IMR-90 (cell line): ENCODE measurements at regions not wholly inside any gene's neighbourhood (a gene's known extent, or its start where the extent isn't known, plus 50 kb on each side); places are given as distances from the start of the nearest gene placed in this dataset.

Experiments used
- ATAC-seq: fragments of 200-7000 bp; cut with Tn5 transposase; 2 replicates; pipeline ENCODE4 v1.9.1; 2020; ENCODE audit warnings: low read depth, mild to moderate bottlenecking, moderate library complexity
- BruUV-seq: library from RNA; stranded (reverse); fragments of 400-500 nt; replicated peaks from 2 replicates; lab custom pipeline; 2021; lab: Mats Ljungman, UMichigan
- CTCF ChIA-PET: fragments of 300-600 bp; formaldehyde crosslinking; extraction: SDS; loops from one replicate; lab custom pipeline; 2021; ENCODE audit warnings: antibody characterized with exemption; lab: Yijun Ruan, JAX
- POLR2A ChIA-PET: fragments of 300-600 bp; sonication (Branson Sonifier 250); formaldehyde crosslinking; loops from one replicate; lab custom pipeline; 2022; ENCODE audit warnings: antibody characterized with exemption; ENCODE audit not compliant: unreplicated experiment; lab: Charles Lee
- DNase-seq: peaks from one replicate; pipeline ENCODE4 v3.0.0; 2013
- H2AFZ ChIP-seq: replicated peaks from 2 replicates; pipeline ENCODE3; 2013; ENCODE audit warnings: low read length, mild to moderate bottlenecking; ENCODE audit not compliant: poor library complexity
- H2AK5ac ChIP-seq: 2 replicates; pipeline ENCODE4 v1.6.1; 2013; ENCODE audit warnings: low read depth, low read length, inconsistent platforms
- H2AK9ac ChIP-seq: replicated peaks from 2 replicates; pipeline ENCODE3; 2013; ENCODE audit warnings: mild to moderate bottlenecking, low read depth, low read length, moderate library complexity; ENCODE audit not compliant: poor library complexity
- H2BK120ac ChIP-seq: 2 replicates; pipeline ENCODE4 v1.6.1; 2013; ENCODE audit warnings: low read depth, low read length, inconsistent platforms
- H2BK15ac ChIP-seq: 3 replicates; pipeline ENCODE4 v1.6.1; 2013; ENCODE audit warnings: low read depth, low read length, inconsistent platforms
- H2BK20ac ChIP-seq: 2 replicates; pipeline ENCODE4 v1.6.1; 2013; ENCODE audit warnings: low read depth, mild to moderate bottlenecking, inconsistent platforms, low read length, moderate library complexity
- H2BK5ac ChIP-seq: 2 replicates; pipeline ENCODE4 v1.6.1; 2013; ENCODE audit warnings: mild to moderate bottlenecking, low read depth, low read length, inconsistent platforms; ENCODE audit not compliant: poor library complexity, severe bottlenecking
- H3K14ac ChIP-seq: replicated peaks from 2 replicates; pipeline ENCODE4 v1.6.1; 2013; ENCODE audit warnings: low read depth, low read length, inconsistent platforms
- H3K18ac ChIP-seq: 2 replicates; pipeline ENCODE4 v1.6.1; 2013; ENCODE audit warnings: low read depth, low read length, control low read depth
- H3K23ac ChIP-seq: 2 replicates; pipeline ENCODE4 v1.6.1; 2013; ENCODE audit warnings: low read depth, low read length, inconsistent platforms
- H3K27ac ChIP-seq: 2 replicates; pipeline ENCODE4 v1.5.1; 2013; ENCODE audit warnings: mild to moderate bottlenecking, control low read depth, low read length; ENCODE audit not compliant: insufficient read depth
- H3K27me3 ChIP-seq: 2 replicates; pipeline ENCODE4 v1.6.1; 2013; ENCODE audit warnings: low read length; ENCODE audit not compliant: control insufficient read depth, insufficient read depth
- H3K36me3 ChIP-seq: 2 replicates; pipeline ENCODE4 v1.6.1; 2013; ENCODE audit warnings: low read length, mixed read lengths; ENCODE audit not compliant: control insufficient read depth, insufficient read depth
- H3K4ac ChIP-seq: 2 replicates; pipeline ENCODE4 v1.6.1; 2013; ENCODE audit warnings: low read depth, low read length, inconsistent platforms
- H3K4me1 ChIP-seq: 2 replicates; pipeline ENCODE4 v1.6.1; 2013; ENCODE audit warnings: low read length, mixed read lengths; ENCODE audit not compliant: control insufficient read depth, insufficient read depth
- H3K4me2 ChIP-seq: 2 replicates; pipeline ENCODE4 v1.6.1; 2013; ENCODE audit warnings: low read depth, mild to moderate bottlenecking, control low read depth, low read length, moderate library complexity
- H3K4me3 ChIP-seq: 2 replicates; pipeline ENCODE4 v1.5.1; 2013; ENCODE audit warnings: low read depth, mild to moderate bottlenecking, control low read depth, low read length, moderate library complexity; ENCODE audit not compliant: insufficient read depth
- H3K56ac ChIP-seq: 2 replicates; pipeline ENCODE4 v1.6.1; 2013; ENCODE audit warnings: low read length, inconsistent platforms; ENCODE audit not compliant: insufficient read depth; ENCODE audit errors: extremely low read depth
- H3K79me1 ChIP-seq, 2 experiments: 2 replicates each; pipeline ENCODE4 v1.6.1; 2013; ENCODE audit warnings: low read length in 2 of 2, inconsistent platforms in 1 of 2, low read depth in 1 of 2
- H3K9ac ChIP-seq: 2 replicates; pipeline ENCODE4 v1.6.1; 2013; ENCODE audit warnings: low read depth, low read length, control low read depth
- H3K9me1 ChIP-seq: 2 replicates; pipeline ENCODE4 v1.6.1; 2013; ENCODE audit warnings: low read length, inconsistent platforms; ENCODE audit not compliant: insufficient read depth
- H3K9me3 ChIP-seq: 2 replicates; pipeline ENCODE4 v1.6.1; 2013; ENCODE audit warnings: low read length; ENCODE audit not compliant: control insufficient read depth, insufficient read depth
- H4K20me1 ChIP-seq: 2 replicates; pipeline ENCODE4 v1.6.1; 2013; ENCODE audit warnings: low read length, inconsistent platforms; ENCODE audit not compliant: insufficient read depth
- H4K5ac ChIP-seq: 2 replicates; pipeline ENCODE4 v1.6.1; 2013; ENCODE audit warnings: mild to moderate bottlenecking, low read depth, low read length, control low read depth
- H4K8ac ChIP-seq, 2 experiments: 2 replicates each; pipeline ENCODE4 v1.6.1; 2013; ENCODE audit warnings: low read depth in 2 of 2, low read length in 2 of 2, control low read depth in 1 of 2, inconsistent platforms in 1 of 2
- H4K91ac ChIP-seq: 2 replicates; pipeline ENCODE4 v1.6.1; 2013; ENCODE audit warnings: low read depth, low read length, inconsistent platforms; ENCODE audit not compliant: insufficient read depth
- BHLHE40 ChIP-seq: fragments of 150-350 bp; IDR thresholded peaks from 2 replicates; pipeline ENCODE4 v1.6.1; 2016; ENCODE audit warnings: mild to moderate bottlenecking, low read depth, low read length
- CHD1 ChIP-seq: IDR thresholded peaks from 2 replicates; pipeline ENCODE4 v1.6.1; 2012; ENCODE audit warnings: low read depth, low read length, improper control_type of control experiment
- FOS ChIP-seq: fragments of 150-350 bp; IDR thresholded peaks from 2 replicates; pipeline ENCODE4 v1.6.1; 2016; ENCODE audit warnings: low read depth, low read length
- MAZ ChIP-seq: IDR thresholded peaks from 2 replicates; pipeline ENCODE4 v1.6.1; 2012; ENCODE audit warnings: low read depth, mild to moderate bottlenecking, low read length, improper control_type of control experiment, moderate library complexity, borderline replicate concordance
- MXI1 ChIP-seq: IDR thresholded peaks from 2 replicates; pipeline ENCODE4 v1.6.1; 2012; ENCODE audit warnings: low read depth, mild to moderate bottlenecking, low read length, moderate library complexity, borderline replicate concordance
- POLR2A ChIP-seq: IDR thresholded peaks from 2 replicates; pipeline ENCODE4 v1.6.1; 2012; ENCODE audit warnings: mild to moderate bottlenecking, low read depth, low read length
- RCOR1 ChIP-seq: IDR thresholded peaks from 2 replicates; pipeline ENCODE4 v1.6.1; 2012; ENCODE audit warnings: mild to moderate bottlenecking, low read length, improper control_type of control experiment; ENCODE audit not compliant: insufficient replicate concordance
- SMC3 ChIP-seq: fragments of 150-350 bp; IDR thresholded peaks from 2 replicates; pipeline ENCODE4 v1.6.1; 2016; ENCODE audit warnings: low read depth, mild to moderate bottlenecking, antibody characterized with exemption, low read length, moderate library complexity
- USF2 ChIP-seq: fragments of 150-350 bp; IDR thresholded peaks from 2 replicates; pipeline ENCODE4 v1.6.1; 2017; ENCODE audit warnings: mild to moderate bottlenecking, antibody characterized with exemption, low read length, low read depth
- WGBS, 2 experiments: methylation state at CpG; one replicate each; pipeline versions ENCODE4 v1.1.5 to v1.1.7; 2013; ENCODE audit warnings: missing lambda C conversion rate in 2 of 2; ENCODE audit not compliant: insufficient read length in 1 of 2; ENCODE audit errors: extremely low coverage in 2 of 2; 5-methylcytosine and 5-hydroxymethylcytosine counted together
- dilution Hi-C: fragments of 300-500 bp; cut with HindIII; formaldehyde crosslinking; loops from one replicate; pipeline ENCODE4 v1.14.3; 2018; ENCODE audit warnings: low sequenced_read_pairs; ENCODE audit not compliant: unreplicated experiment
- in situ Hi-C: fragments of 300-500 bp; cut with MboI; formaldehyde crosslinking; loops from 3 replicates; pipeline ENCODE4 v1.14.3; 2019; ENCODE audit warnings: low sequenced_read_pairs, inconsistent platforms, mixed read lengths
- intact Hi-C: fragments of 100-400 bp; cut with micrococcal nuclease; formaldehyde crosslinking; loops from 2 replicates; pipeline ENCODE4 v1.10.0; 2022

DNA sequence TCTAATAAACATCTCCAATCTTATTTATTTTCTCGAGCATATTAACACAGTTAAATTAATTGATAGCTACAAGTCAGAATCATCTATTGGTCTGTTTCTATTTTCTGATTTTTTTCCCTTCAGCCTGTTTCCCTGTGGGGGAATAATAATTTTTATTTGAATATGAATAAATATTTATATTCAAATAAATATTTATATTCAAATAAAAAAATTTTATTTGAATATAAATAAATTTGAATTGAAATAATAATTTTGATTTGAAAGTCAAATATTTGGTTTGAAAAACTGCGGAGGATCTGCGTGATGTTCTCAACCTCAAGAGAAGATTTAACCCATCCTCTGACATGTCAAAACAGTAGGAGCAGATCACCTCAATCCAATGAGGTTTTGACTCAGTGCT, 380.1 kb upstream of the MEIS2 start:
- H2AFZ ChIP-seq, result no peak overlapping the region
- no CpG with 5 or more reads among the region's 3 CpGs for WGBS, 2 experiments
- no peak overlapping the region for H3K4ac ChIP-seq
- H3K4me2 ChIP-seq, result no peak overlapping the region
- no peak overlapping the region for H2BK120ac ChIP-seq
- H3K27me3 ChIP-seq, result no peaks in the 10 kb centered on the region
- no peak for DNase-seq
- no peak overlapping the region for H3K14ac ChIP-seq
- H3K23ac ChIP-seq, result no peak overlapping the region
- no peak overlapping the region for H3K4me3 ChIP-seq
- no TSS peak for BruUV-seq
- intact Hi-C loops, result no loop called here
- H2BK5ac ChIP-seq, result no peak overlapping the region
- no peak overlapping the region for H4K8ac ChIP-seq
- H3K4me1 ChIP-seq, result no peaks in the 10 kb centered on the region
- no peak overlapping the region for H3K18ac ChIP-seq
- H2AK5ac ChIP-seq, result no peak overlapping the region
- H3K27ac ChIP-seq, result no peak overlapping the region
- no peak overlapping the region for H3K9ac ChIP-seq
- no peaks in the 10 kb centered on the region for H3K9me3 ChIP-seq
- no peak overlapping the region for H2BK20ac ChIP-seq
- H4K91ac ChIP-seq, result no peak overlapping the region
- in situ Hi-C loops, result no loop called here
- ChIA-PET POLR2A (no interaction called here), CTCF (no interaction called here)
- no peak overlapping the region for H2AK9ac ChIP-seq
- no peak overlapping the region for H2BK15ac ChIP-seq
- H3K36me3 ChIP-seq, result no peaks in the 10 kb centered on the region
- no peaks in the 10 kb centered on the region for H3K9me1 ChIP-seq
- H4K5ac ChIP-seq, result no peak overlapping the region
- no peak for TF ChIP-seq SMC3
- TF ChIP-seq MAZ, result no peak
- TF ChIP-seq RCOR1, result no peak
- no peak for TF ChIP-seq POLR2A
- TF ChIP-seq BHLHE40, result no peak
- TF ChIP-seq USF2, result no peak
- TF ChIP-seq CHD1, result no peak
- no peak for TF ChIP-seq FOS
- no peak for TF ChIP-seq MXI1
- dilution Hi-C loops, result no loop called here
- ATAC-seq, result no peak
- no peaks in the 10 kb centered on the region for H3K79me1 ChIP-seq
- H4K20me1 ChIP-seq, result no peaks in the 10 kb centered on the region
- H3K56ac ChIP-seq, result no peak overlapping the region
